Prostate gland (tissue), 2 donors: ENCODE measurements at regions not wholly inside any gene's neighbourhood (a gene's known extent, or its start where the extent isn't known, plus 50 kb on each side); places are given as distances from the start of the nearest gene placed in this dataset.

Experiments used
- CTCF ChIP-seq, 4 experiments: fragments of 200-600 bp in 2 of 4; fragments of 450-650 bp in 2 of 4; sonication (generic) in 2 of 4; IDR thresholded peaks; 1 replicate in 3 of 4; 2 replicates in 1 of 4; pipeline ENCODE4 v1.5.1; 2016 to 2019; ENCODE audit warnings: antibody characterized with exemption in 4 of 4, mild to moderate bottlenecking in 2 of 4, moderate library complexity in 2 of 4
- POLR2A ChIP-seq: fragments of 450-650 bp; IDR thresholded peaks from one replicate; pipeline ENCODE4 v1.6.1; 2016; ENCODE audit warnings: antibody characterized with exemption, mild to moderate bottlenecking

GRCh38 chr22:34481090-34481489, 560.8 kb upstream of the LARGE1 start:
- no peak for TF ChIP-seq POLR2A
- TF ChIP-seq CTCF (IDR thresholded peaks at IDR 0.05): no peak
